Left ventricle myocardium superior (tissue), 1 donor: ENCODE measurements at regions not wholly inside any gene's neighbourhood (a gene's known extent, or its start where the extent isn't known, plus 50 kb on each side); places are given as distances from the start of the nearest gene placed in this dataset.
A peak's percentile ranks its signal among the peaks of the same experiment; 100 is the strongest.

Source experiments
- ATAC-seq: fragments of 200-7000 bp; cut with Tn5 transposase; one replicate; pipeline ENCODE4 v1.9.1; 2020; ENCODE audit warnings: mild to moderate bottlenecking, moderate library complexity
- DNase-seq: peaks from one replicate; pipeline ENCODE4 v3.0.0-alpha.2; 2020
- intact Hi-C: fragments of 100-400 bp; cut with micrococcal nuclease; formaldehyde crosslinking; loops from one replicate; pipeline ENCODE4 v1.11.0; 2022
- donor health status: DM: no; HTN: yes; CAD: no; lungs with severe emphysema.

GRCh38 chr17:63156986-63157385 is 191.0 kb downstream of the TANC2 start:
- ATAC-seq, result no peak
- intact Hi-C loops, result no loop called here
- no peak for DNase-seq

GRCh38 chr17:63162406-63163157 is 196.5 kb downstream of the TANC2 start:
- DNase-seq (no peak), ATAC-seq (no peak)
- intact Hi-C loops, result no loop called here

- ATAC-seq (no peak), DNase-seq (no peak)
- intact Hi-C loops, result no loop called here
Measured at GRCh38 chr17:63163158-63163520, 197.1 kb downstream of the TANC2 start.

GRCh38 chr17:63165400-63165799 is 199.4 kb downstream of the TANC2 start:
- DNase-seq, result no peak
- no peak for ATAC-seq
- intact Hi-C loops, result no loop called here

GRCh38 chr17:63170795-63171194 is 204.8 kb downstream of the TANC2 start:
- intact Hi-C loops, result no loop called here
- DNase-seq, result no peak
- no peak for ATAC-seq

GRCh38 chr17:63171428-63172393 is 205.7 kb downstream of the TANC2 start:
- DNase-seq (no peak), ATAC-seq (no peak)
- intact Hi-C loops, result no loop called here

GRCh38 chr17:63173450-63173849 is 207.4 kb downstream of the TANC2 start:
- ATAC-seq (no peak), DNase-seq (no peak)
- intact Hi-C loops, result no loop called here

- intact Hi-C loops, result no loop called here
- ATAC-seq (no peak), DNase-seq (no peak)
Measured at GRCh38 chr17:63173903-63174302, 207.9 kb downstream of the TANC2 start.

- ATAC-seq (no peak), DNase-seq (no peak)
- intact Hi-C loops, result no loop called here
Measured at GRCh38 chr17:63178530-63178929, 212.5 kb downstream of the TANC2 start.

- ATAC-seq (no peak), DNase-seq (no peak)
- intact Hi-C loops, result no loop called here
Measured at GRCh38 chr17:63181856-63182255, 215.8 kb downstream of the TANC2 start.

GRCh38 chr17:63185420-63185819 is 219.4 kb downstream of the TANC2 start:
- DNase-seq, result no peak
- intact Hi-C loops, result no loop called here
- ATAC-seq, result no peak

- no peak for ATAC-seq
- DNase-seq, result no peak
- intact Hi-C loops, result no loop called here
Measured at GRCh38 chr17:63189082-63189481, 223.0 kb downstream of the TANC2 start.

GRCh38 chr17:63189930-63190329 is 223.9 kb downstream of the TANC2 start:
- ATAC-seq, result no peak
- intact Hi-C loops, result no loop called here

GRCh38 chr17:63190821-63191370 is 224.9 kb downstream of the TANC2 start:
- no peak for ATAC-seq
- intact Hi-C loops, result no loop called here
- no peak for DNase-seq

More at GRCh38 chr17:63189930-63190329, 223.9 kb downstream of the TANC2 start:
- DNase-seq, result no peak

GRCh38 chr17:63191610-63192009 is 225.6 kb downstream of the TANC2 start:
- intact Hi-C loops, result no loop called here
- DNase-seq, result peak; percentile 58
- ATAC-seq, result peak; percentile 41

GRCh38 chr17:63193827-63194226 is 227.8 kb downstream of the TANC2 start:
- intact Hi-C loops, result no loop called here
- DNase-seq (no peak), ATAC-seq (no peak)

GRCh38 chr17:63196772-63197335 is 230.8 kb downstream of the TANC2 start:
- DNase-seq (no peak), ATAC-seq (no peak)
- intact Hi-C loops, result no loop called here

GRCh38 chr17:63203652-63204051 is 237.6 kb downstream of the TANC2 start:
- intact Hi-C loops, result no loop called here
- ATAC-seq (no peak), DNase-seq (no peak)

- intact Hi-C loops, result no loop called here
- ATAC-seq (no peak), DNase-seq (no peak)
Measured at GRCh38 chr17:63221939-63222338, 224.2 kb downstream of the CYB561 start.

- intact Hi-C loops, result no loop called here
- no peak for ATAC-seq
- DNase-seq, result no peak
Measured at GRCh38 chr17:63222655-63223054, 223.5 kb downstream of the CYB561 start.
